ENCODE measurements at regions not wholly inside any gene's neighbourhood (a gene's known extent, or its start where the extent isn't known, plus 50 kb on each side); places are given as distances from the start of the nearest gene placed in this dataset.

GRCh38 chr10:128922619-128923196 lies 544.3 kb upstream of the MGMT start:
- H3K27me3 ChIP-seq (ENCODE audit: insufficient read depth) = no peaks in the 10 kb centered on the region
- H3K27ac ChIP-seq (ENCODE audit: low read depth in 2 of 2, low read length in 1 of 2) = no peak overlapping the region
- H3K4me3 ChIP-seq (ENCODE audit: low read depth in 2 of 2, low read length in 1 of 2) = no peak overlapping the region
- H3K4me2 ChIP-seq = no peak overlapping the region
- H3K9ac ChIP-seq = no peak overlapping the region
- no peak for DNase-seq
- H3K9me3 ChIP-seq = no peaks in the 10 kb centered on the region; the same call in 1 of the 2 replicates
- no peaks in the 10 kb centered on the region for H3F3A ChIP-seq (replicated peaks; ENCODE audit: insufficient read depth)
- POLR2A ChIA-PET = no interaction called here
- 11% methylated on average over 8 of the region's 11 CpGs for WGBS (ENCODE audit: low lambda C conversion rate)
- H4K20me1 ChIP-seq (ENCODE audit: insufficient read depth) = no peaks in the 10 kb centered on the region
- CTCF ChIA-PET = no interaction called here
- no peaks in the 10 kb centered on the region for H3K79me2 ChIP-seq (ENCODE audit: insufficient read depth)
- no peaks in the 10 kb centered on the region; a peak in 1 of 4 replicates for H3K4me1 ChIP-seq (ENCODE audit: control insufficient read depth in 1 of 2, insufficient read depth in 2 of 2, low read depth in 1 of 2, low read length in 1 of 2)
- no peak for TF ChIP-seq EP300 (IDR thresholded peaks at IDR 0.05; ENCODE audit: borderline replicate concordance in 1 of 2, low read depth in 1 of 2, low read length in 1 of 2)
- no peak for TF ChIP-seq CHD2 (IDR thresholded peaks at IDR 0.05; ENCODE audit: low read length, partially characterized antibody)
- TF ChIP-seq FOSL2 (IDR thresholded peaks at IDR 0.05; ENCODE audit: borderline replicate concordance, low read depth) = no peak
- no peak for TF ChIP-seq IRF3 (IDR thresholded peaks at IDR 0.05; ENCODE audit: low read depth, low read length)
- TF ChIP-seq USF1 (IDR thresholded peaks at IDR 0.05; ENCODE audit: borderline replicate concordance, low read depth) = no peak
- no peak for TF ChIP-seq REST (IDR thresholded peaks at IDR 0.05; ENCODE audit: low read depth, low read length)
- TF ChIP-seq USF2 (IDR thresholded peaks at IDR 0.05; ENCODE audit: borderline replicate concordance, low read depth, low read length) = no peak
- no peak for TF ChIP-seq POLR2AphosphoS5 (IDR thresholded peaks at IDR 0.05; ENCODE audit: low read depth, low read length)
- no peak for TF ChIP-seq RFX5 (IDR thresholded peaks at IDR 0.05; ENCODE audit: low read length)
- TF ChIP-seq GABPA (IDR thresholded peaks at IDR 0.05; ENCODE audit: low read depth) = no peak
- TF ChIP-seq TCF12 (IDR thresholded peaks at IDR 0.05) = no peak
- TF ChIP-seq FOXJ3 (CRISPR knock-in tag; IDR thresholded peaks at IDR 0.05) = no peak
- no peaks in the 10 kb centered on the region for H3K36me3 ChIP-seq (replicated peaks in 1 of 2; ENCODE audit: control insufficient read depth in 1 of 2, insufficient read depth in 2 of 2, low read length in 1 of 2)
- no peak overlapping the region for H2AFZ ChIP-seq (ENCODE audit: low read depth)
- no peaks in the 10 kb centered on the region for H3K9me2 ChIP-seq
